COR-L47 (cell line): ENCODE measurements at regions not wholly inside any gene's neighbourhood (a gene's known extent, or its start where the extent isn't known, plus 50 kb on each side); places are given as distances from the start of the nearest gene placed in this dataset.
A peak's percentile ranks its signal among the peaks of the same experiment; 100 is the strongest.
"Not testable (repeated sequence)": the region's sequence is repeated elsewhere in the genome, so short reads cannot be mapped to it uniquely, and the experiment has no call there.

ENCODE experiments used
- DNase-seq: peaks from one replicate; lab custom pipeline; 2025; lab: John Stamatoyannopoulos, UW

- not testable (repeated sequence) for DNase-seq
These were observed 763.9 kb upstream of the TMEFF2 start for GRCh38 chr2:192958615-192959014.

- no peak for DNase-seq
These were observed 762.7 kb upstream of the TMEFF2 start for GRCh38 chr2:192957425-192957824.

- no peak for DNase-seq
These were observed 758.4 kb upstream of the TMEFF2 start for GRCh38 chr2:192953116-192953515.

- DNase-seq = no peak
These were observed 757.5 kb upstream of the TMEFF2 start for GRCh38 chr2:192952245-192952644.

- DNase-seq = no peak
These were observed 753.6 kb upstream of the TMEFF2 start for GRCh38 chr2:192948316-192948715.

GRCh38 chr2:192947352-192947751 lies 752.6 kb upstream of the TMEFF2 start:
- no peak for DNase-seq

GRCh38 chr2:192940767-192941166 lies 746.0 kb upstream of the TMEFF2 start:
- DNase-seq = no peak

GRCh38 chr2:192932376-192932775 lies 737.6 kb upstream of the TMEFF2 start:
- no peak for DNase-seq

GRCh38 chr2:192921631-192922030 lies 726.9 kb upstream of the TMEFF2 start:
- DNase-seq = not testable (repeated sequence)

GRCh38 chr2:192901446-192901845 lies 706.7 kb upstream of the TMEFF2 start:
- DNase-seq = no peak

- DNase-seq = no peak
These were observed 704.7 kb upstream of the TMEFF2 start for GRCh38 chr2:192899466-192899865.

GRCh38 chr2:192893976-192894375 lies 699.2 kb upstream of the TMEFF2 start:
- not testable (repeated sequence) for DNase-seq

- no peak for DNase-seq
These were observed 693.4 kb upstream of the TMEFF2 start for GRCh38 chr2:192888109-192888508.

- DNase-seq = no peak
These were observed 692.6 kb upstream of the TMEFF2 start for GRCh38 chr2:192887337-192887736.

GRCh38 chr2:192886636-192887035 lies 691.9 kb upstream of the TMEFF2 start:
- DNase-seq = no peak

GRCh38 chr2:192885569-192886160 lies 690.9 kb upstream of the TMEFF2 start:
- peak; percentile 28 for DNase-seq

- DNase-seq = no peak
These were observed 682.4 kb upstream of the TMEFF2 start for GRCh38 chr2:192877159-192877558.

GRCh38 chr2:192876698-192877097 lies 682.0 kb upstream of the TMEFF2 start:
- DNase-seq = no peak

GRCh38 chr2:192854706-192855105 lies 660.0 kb upstream of the TMEFF2 start:
- DNase-seq = no peak

GRCh38 chr2:192854031-192854430 lies 659.3 kb upstream of the TMEFF2 start:
- no peak for DNase-seq

- no peak for DNase-seq
These were observed 634.2 kb upstream of the TMEFF2 start for GRCh38 chr2:192828947-192829346.

GRCh38 chr2:192828175-192828574 lies 633.4 kb upstream of the TMEFF2 start:
- no peak for DNase-seq

GRCh38 chr2:192827735-192828134 lies 633.0 kb upstream of the TMEFF2 start:
- DNase-seq = no peak

- no peak for DNase-seq
These were observed 619.6 kb upstream of the TMEFF2 start for GRCh38 chr2:192814376-192814775.

GRCh38 chr2:192813341-192813740 lies 618.6 kb upstream of the TMEFF2 start:
- no peak for DNase-seq
